ENCODE measurements at regions not wholly inside any gene's neighbourhood (a gene's known extent, or its start where the extent isn't known, plus 50 kb on each side); places are given as distances from the start of the nearest gene placed in this dataset.

DNA sequence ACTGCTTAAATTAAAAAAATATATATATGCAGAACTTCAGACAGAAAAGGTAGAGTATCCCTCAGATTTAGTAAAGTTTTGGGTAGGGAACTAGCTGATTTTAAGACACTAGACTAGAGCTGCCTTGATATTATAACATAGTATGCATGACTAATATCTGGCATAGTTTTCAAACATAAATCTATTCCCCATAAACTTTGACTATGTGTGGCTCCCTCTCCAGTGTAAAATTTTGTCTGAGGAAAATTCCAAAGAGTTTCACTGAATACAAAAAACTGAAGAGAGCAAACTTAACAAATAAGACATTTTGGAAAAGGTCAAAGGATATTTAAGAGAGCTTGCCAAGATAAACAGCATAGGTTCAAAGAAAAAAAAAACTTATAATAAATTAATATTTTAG lies 66.2 kb upstream of the ZNF462 start:
- Histone ChIP-seq H3K4me1 (ENCODE audit: control insufficient read depth, low read depth, low read length) (no peaks in the 10 kb centered on the region), H3K9me3 (ENCODE audit: control insufficient read depth, low read depth, low read length) (no peaks in the 10 kb centered on the region), H3K27ac (ENCODE audit: low read length) (no peak overlapping the region), H3K9ac (ENCODE audit: low read length) (no peak overlapping the region), H3K27me3 (ENCODE audit: control insufficient read depth, insufficient read depth, low read length) (no peaks in the 10 kb centered on the region), H3K4me3 (ENCODE audit: low read length) (no peak overlapping the region), H3K36me3 (ENCODE audit: control insufficient read depth, low read depth, low read length) (no peaks in the 10 kb centered on the region)

GRCh38 chr9:106797299-106797698 lies 65.7 kb upstream of the ZNF462 start:
- H3K36me3 ChIP-seq (ENCODE audit: control insufficient read depth, low read depth, low read length), result no peaks in the 10 kb centered on the region
- H3K27me3 ChIP-seq (ENCODE audit: control insufficient read depth, insufficient read depth, low read length), result no peaks in the 10 kb centered on the region
- no peaks in the 10 kb centered on the region for H3K9me3 ChIP-seq (ENCODE audit: control insufficient read depth, low read depth, low read length)
- H3K9ac ChIP-seq (ENCODE audit: low read length), result no peak overlapping the region
- no peak overlapping the region for H3K27ac ChIP-seq (ENCODE audit: low read length)
- no peak overlapping the region for H3K4me3 ChIP-seq (ENCODE audit: low read length)
- H3K4me1 ChIP-seq (ENCODE audit: control insufficient read depth, low read depth, low read length), result no peaks in the 10 kb centered on the region

DNA sequence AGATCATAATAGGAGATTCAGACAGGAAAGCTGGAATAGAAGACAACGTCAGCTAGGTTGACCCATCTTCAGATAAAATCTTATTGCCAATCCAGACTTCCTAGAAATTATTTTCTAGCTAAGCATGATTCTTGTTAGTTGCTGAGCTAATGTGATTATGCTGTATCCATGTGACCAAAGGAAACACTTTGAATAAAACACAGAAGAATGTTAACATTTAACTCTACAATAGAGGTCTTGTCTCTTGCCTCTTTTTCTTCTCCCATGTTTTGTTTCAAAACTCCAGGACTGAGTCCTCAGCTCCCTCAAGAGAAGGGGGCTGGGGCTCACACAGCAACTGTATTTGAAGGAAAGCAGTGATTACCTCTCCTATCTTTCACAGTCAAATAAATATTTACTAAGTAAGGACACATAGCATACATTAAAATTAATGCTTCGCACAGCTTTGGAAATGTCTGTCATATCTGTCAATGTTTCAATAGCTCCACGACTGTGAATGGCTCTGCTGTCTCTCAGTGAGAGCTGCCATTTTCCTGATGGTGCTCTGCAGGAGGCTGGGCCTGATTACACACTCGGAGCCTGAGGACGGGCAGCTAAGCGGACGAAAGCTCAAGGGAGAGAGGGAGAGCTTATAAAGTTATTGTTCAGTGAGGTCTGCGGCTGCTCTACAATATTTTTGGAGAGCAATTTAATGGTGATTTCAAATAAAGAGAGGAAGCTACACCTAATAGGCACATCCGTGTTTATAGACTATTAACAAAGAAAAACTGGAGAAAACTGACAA lies 64.8 kb upstream of the ZNF462 start:
- H3K27me3 ChIP-seq (ENCODE audit: control insufficient read depth, insufficient read depth, low read length), result no peaks in the 10 kb centered on the region
- no peak overlapping the region for H3K27ac ChIP-seq (ENCODE audit: low read length)
- no peaks in the 10 kb centered on the region for H3K4me1 ChIP-seq (ENCODE audit: control insufficient read depth, low read depth, low read length)
- no peak overlapping the region for H3K4me3 ChIP-seq (ENCODE audit: low read length)
- H3K36me3 ChIP-seq (ENCODE audit: control insufficient read depth, low read depth, low read length), result no peaks in the 10 kb centered on the region
- H3K9ac ChIP-seq (ENCODE audit: low read length), result no peak overlapping the region
- H3K9me3 ChIP-seq (ENCODE audit: control insufficient read depth, low read depth, low read length), result no peaks in the 10 kb centered on the region

DNA sequence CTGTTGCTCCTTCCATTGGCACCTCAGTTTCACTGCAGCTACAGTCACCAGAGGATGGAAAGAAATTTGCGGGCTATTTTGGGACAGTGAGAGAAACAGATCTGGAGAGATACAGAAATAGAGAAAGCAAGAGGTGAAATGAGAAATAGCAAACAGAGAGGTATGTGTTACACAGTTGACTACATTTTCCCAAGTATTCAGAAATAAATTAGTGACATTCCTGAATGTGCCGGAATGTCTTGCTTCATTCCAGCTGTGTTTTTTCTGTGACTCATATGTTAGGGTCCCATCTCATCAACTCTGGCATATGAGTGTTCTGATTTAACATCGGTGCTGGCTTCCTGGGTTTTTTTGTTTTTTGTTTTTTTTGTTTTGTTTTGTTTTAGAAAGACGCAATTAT lies 63.8 kb upstream of the ZNF462 start:
- Histone ChIP-seq H3K27ac (ENCODE audit: low read length) (no peak overlapping the region), H3K27me3 (ENCODE audit: control insufficient read depth, insufficient read depth, low read length) (no peaks in the 10 kb centered on the region), H3K9ac (ENCODE audit: low read length) (no peak overlapping the region), H3K36me3 (ENCODE audit: control insufficient read depth, low read depth, low read length) (no peaks in the 10 kb centered on the region), H3K4me1 (ENCODE audit: control insufficient read depth, low read depth, low read length) (no peaks in the 10 kb centered on the region), H3K4me3 (ENCODE audit: low read length) (no peak overlapping the region), H3K9me3 (ENCODE audit: control insufficient read depth, low read depth, low read length) (no peaks in the 10 kb centered on the region)

DNA sequence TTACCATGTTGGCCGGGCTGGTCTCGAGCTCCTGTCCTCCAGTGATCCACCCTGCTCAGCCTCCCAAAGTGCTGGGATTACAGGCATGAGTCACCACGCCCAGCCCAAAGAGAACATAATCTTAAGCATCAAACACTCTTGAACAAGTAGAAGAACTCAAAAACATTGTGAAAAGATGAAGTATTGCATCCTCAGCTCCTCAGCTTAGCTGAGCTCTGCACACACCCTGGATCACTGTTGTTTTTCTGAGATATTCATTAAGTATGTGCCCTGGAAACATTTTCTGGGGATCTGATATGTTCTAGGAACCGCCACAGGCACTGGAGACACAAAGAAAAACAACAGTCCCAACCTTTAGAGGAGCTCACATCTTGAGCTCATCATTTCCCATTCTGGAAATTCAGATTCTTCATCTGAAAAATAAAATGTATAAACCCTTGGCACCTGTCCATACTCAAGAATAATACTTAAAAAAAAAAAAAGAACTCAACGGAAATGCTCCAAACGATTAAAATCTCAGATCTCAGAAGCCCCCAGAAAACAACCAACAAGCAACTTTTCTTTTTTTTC lies 62.2 kb upstream of the ZNF462 start:
- no peak overlapping the region for H3K27ac ChIP-seq (ENCODE audit: low read length)
- no peaks in the 10 kb centered on the region for H3K27me3 ChIP-seq (ENCODE audit: control insufficient read depth, insufficient read depth, low read length)
- no peaks in the 10 kb centered on the region for H3K36me3 ChIP-seq (ENCODE audit: control insufficient read depth, low read depth, low read length)
- no peaks in the 10 kb centered on the region for H3K9me3 ChIP-seq (ENCODE audit: control insufficient read depth, low read depth, low read length)
- no peaks in the 10 kb centered on the region for H3K4me1 ChIP-seq (ENCODE audit: control insufficient read depth, low read depth, low read length)
- H3K4me3 ChIP-seq (ENCODE audit: low read length), result no peak overlapping the region
- H3K9ac ChIP-seq (ENCODE audit: low read length), result no peak overlapping the region

GRCh38 chr9:106801816-106802215 lies 61.1 kb upstream of the ZNF462 start:
- Histone ChIP-seq H3K9me3 (ENCODE audit: control insufficient read depth, low read depth, low read length) (no peaks in the 10 kb centered on the region), H3K9ac (ENCODE audit: low read length) (no peak overlapping the region), H3K4me1 (ENCODE audit: control insufficient read depth, low read depth, low read length) (no peaks in the 10 kb centered on the region), H3K27ac (ENCODE audit: low read length) (no peak overlapping the region), H3K4me3 (ENCODE audit: low read length) (no peak overlapping the region), H3K36me3 (ENCODE audit: control insufficient read depth, low read depth, low read length) (no peaks in the 10 kb centered on the region), H3K27me3 (ENCODE audit: control insufficient read depth, insufficient read depth, low read length) (no peaks in the 10 kb centered on the region)
